Uterus (tissue), 3 donors: ENCODE measurements at regions not wholly inside any gene's neighbourhood (a gene's known extent, or its start where the extent isn't known, plus 50 kb on each side); places are given as distances from the start of the nearest gene placed in this dataset.

Experiments
- DNase-seq, 2 donors: peaks; one replicate each; pipeline ENCODE4 v3.0.0-alpha.2; 2019 to 2020
- H3K27ac ChIP-seq, 2 donors: fragments of 200-600 bp; sonication (generic); 1 replicate in 1 of 2; 2 replicates in 1 of 2; pipeline ENCODE4 v1.5.1; 2016 to 2018
- H3K27me3 ChIP-seq, 2 donors: fragments of 200-600 bp; sonication (generic); one replicate each; pipeline ENCODE4 v1.5.1; 2018 to 2019; ENCODE audit warnings: control low read depth in 1 of 2
- H3K36me3 ChIP-seq, 2 donors: fragments of 200-600 bp; sonication (generic); one replicate each; pipeline ENCODE4 v1.5.1; 2019; ENCODE audit warnings: control low read depth in 1 of 2
- H3K4me1 ChIP-seq, 2 donors: fragments of 200-600 bp; sonication (generic); one replicate each; pipeline ENCODE4 v1.5.1; 2018 to 2019; ENCODE audit warnings: control low read depth in 1 of 2
- H3K4me3 ChIP-seq, 2 donors: fragments of 200-600 bp; sonication (generic); 1 replicate in 1 of 2; 2 replicates in 1 of 2; pipeline ENCODE4 v1.5.1; 2018 to 2019; ENCODE audit warnings: mild to moderate bottlenecking in 1 of 2
- H3K9me3 ChIP-seq, 2 donors: fragments of 200-600 bp; sonication (generic); one replicate each; pipeline ENCODE4 v1.5.1; 2019; ENCODE audit warnings: control low read depth in 1 of 2
- POLR2A ChIP-seq, 2 donors: fragments of 450-650 bp; IDR thresholded peaks; one replicate each; pipeline ENCODE4 v1.6.1; 2016; ENCODE audit warnings: antibody characterized with exemption in 2 of 2, mild to moderate bottlenecking in 1 of 2, moderate library complexity in 1 of 2
- intact Hi-C: fragments of 100-400 bp; cut with DNase I; formaldehyde crosslinking; loops from one replicate; pipeline ENCODE4 v1.15.1; 2023; ENCODE audit warnings: low total_unique reads
- TF ChIP-seq, protein P1 (sequence below), 4 experiments: fragments of 200-600 bp in 2 of 4; fragments of 450-650 bp in 2 of 4; sonication (generic) in 2 of 4; IDR thresholded peaks; one replicate each; pipeline ENCODE4 v1.5.1; 2016 to 2019; ENCODE audit warnings: antibody characterized with exemption in 4 of 4, mild to moderate bottlenecking in 2 of 4, moderate library complexity in 1 of 4
- donor health status: DM: yes; HTN: yes; CAD: no.

DNA sequence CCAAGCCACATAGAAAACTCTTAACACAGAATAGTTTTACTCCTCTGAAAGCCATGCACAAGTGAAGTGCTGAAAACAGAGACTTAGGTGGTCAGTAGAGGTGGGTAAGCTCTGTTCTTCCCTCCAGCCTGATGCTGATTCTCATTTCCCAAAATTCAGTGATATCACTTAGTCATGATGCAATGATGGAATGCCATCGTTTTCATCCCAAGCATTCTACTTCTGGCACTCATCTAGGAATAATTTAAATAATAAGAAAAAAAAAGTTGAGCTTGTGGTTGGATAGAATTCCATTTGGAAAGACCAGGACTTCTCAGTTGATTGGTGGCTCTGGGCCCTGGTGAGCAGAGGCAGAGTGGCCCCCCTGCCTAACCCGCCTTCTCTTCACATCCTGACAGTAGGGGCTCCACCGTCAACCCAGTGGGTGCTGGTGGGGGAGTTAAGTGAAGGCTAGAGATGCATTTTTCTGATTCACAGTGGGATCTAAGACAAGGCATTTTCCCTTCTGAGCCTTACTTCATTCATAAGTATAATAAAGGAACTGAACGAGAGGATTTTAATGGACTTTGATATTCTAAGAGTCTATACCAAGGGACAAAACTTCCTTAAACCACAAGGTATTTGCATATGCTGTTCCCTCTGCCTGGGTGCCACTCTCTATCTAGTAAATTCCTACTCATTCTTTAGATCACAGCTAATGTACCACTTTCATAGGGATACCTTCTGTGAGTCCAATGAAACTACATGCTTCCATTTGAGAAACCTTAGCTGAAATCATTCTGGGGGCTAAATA, 310.3 kb upstream of the DYNLRB2 start:
- no peak for TF ChIP-seq POLR2A (IDR thresholded peaks at IDR 0.05)
- TF ChIP-seq, protein P1, sequence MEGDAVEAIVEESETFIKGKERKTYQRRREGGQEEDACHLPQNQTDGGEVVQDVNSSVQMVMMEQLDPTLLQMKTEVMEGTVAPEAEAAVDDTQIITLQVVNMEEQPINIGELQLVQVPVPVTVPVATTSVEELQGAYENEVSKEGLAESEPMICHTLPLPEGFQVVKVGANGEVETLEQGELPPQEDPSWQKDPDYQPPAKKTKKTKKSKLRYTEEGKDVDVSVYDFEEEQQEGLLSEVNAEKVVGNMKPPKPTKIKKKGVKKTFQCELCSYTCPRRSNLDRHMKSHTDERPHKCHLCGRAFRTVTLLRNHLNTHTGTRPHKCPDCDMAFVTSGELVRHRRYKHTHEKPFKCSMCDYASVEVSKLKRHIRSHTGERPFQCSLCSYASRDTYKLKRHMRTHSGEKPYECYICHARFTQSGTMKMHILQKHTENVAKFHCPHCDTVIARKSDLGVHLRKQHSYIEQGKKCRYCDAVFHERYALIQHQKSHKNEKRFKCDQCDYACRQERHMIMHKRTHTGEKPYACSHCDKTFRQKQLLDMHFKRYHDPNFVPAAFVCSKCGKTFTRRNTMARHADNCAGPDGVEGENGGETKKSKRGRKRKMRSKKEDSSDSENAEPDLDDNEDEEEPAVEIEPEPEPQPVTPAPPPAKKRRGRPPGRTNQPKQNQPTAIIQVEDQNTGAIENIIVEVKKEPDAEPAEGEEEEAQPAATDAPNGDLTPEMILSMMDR (IDR thresholded peaks at IDR 0.05) = no peak
- Histone ChIP-seq H3K36me3 (no peaks in the 10 kb centered on the region), H3K4me1 (no peaks in the 10 kb centered on the region), H3K27me3 (no peaks in the 10 kb centered on the region), H3K9me3 (no peaks in the 10 kb centered on the region), H3K4me3 (no peak overlapping the region), H3K27ac (no peak overlapping the region)
- DNase-seq = no peak
- intact Hi-C loops = no loop called here

DNA sequence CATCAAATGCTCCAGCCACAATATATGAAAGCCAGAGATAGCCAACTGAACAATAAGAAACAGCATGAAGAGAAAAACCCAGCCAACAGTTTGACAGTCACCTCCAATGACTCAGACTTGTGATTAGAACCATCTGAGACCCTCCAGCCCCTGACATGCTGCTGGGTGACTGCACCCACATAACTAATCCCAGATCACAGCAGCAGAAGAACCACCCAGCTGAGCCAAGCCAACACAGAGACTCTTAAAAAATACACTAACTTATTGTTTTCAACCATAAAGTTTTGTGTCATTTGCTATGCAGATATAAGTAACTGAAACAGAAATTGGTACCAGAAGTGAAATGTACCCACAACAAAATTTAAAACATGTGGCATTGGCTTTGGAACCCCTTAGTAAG, 314.3 kb upstream of the DYNLRB2 start:
- DNase-seq = no peak
- no peak overlapping the region for H3K4me3 ChIP-seq
- H3K4me1 ChIP-seq = no peaks in the 10 kb centered on the region
- no peaks in the 10 kb centered on the region for H3K9me3 ChIP-seq
- intact Hi-C loops = no loop called here
- H3K27me3 ChIP-seq = no peaks in the 10 kb centered on the region
- TF ChIP-seq, protein P1 (IDR thresholded peaks at IDR 0.05) = no peak
- TF ChIP-seq POLR2A (IDR thresholded peaks at IDR 0.05) = no peak
- no peaks in the 10 kb centered on the region for H3K36me3 ChIP-seq
- no peak overlapping the region for H3K27ac ChIP-seq

DNA sequence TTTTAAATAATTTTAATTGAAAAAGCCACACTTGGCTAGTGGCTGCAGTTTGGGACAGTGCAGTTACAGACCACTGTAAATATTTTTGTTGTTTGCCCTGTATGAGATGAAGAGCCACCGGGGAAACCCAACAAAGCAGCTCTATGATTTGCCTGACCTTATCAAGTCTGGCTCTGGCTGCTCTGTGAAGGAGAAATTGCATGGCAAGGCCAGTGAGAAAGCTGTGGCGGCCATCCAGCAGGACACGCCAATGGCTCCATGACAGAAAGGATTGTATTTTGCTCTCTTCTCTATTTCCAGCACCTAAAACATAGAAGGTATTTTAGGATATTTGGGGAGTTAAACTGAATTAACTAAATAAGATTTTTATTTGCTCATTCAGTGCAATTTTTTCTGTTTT, 330.0 kb upstream of the DYNLRB2 start:
- DNase-seq = no peak

DNA sequence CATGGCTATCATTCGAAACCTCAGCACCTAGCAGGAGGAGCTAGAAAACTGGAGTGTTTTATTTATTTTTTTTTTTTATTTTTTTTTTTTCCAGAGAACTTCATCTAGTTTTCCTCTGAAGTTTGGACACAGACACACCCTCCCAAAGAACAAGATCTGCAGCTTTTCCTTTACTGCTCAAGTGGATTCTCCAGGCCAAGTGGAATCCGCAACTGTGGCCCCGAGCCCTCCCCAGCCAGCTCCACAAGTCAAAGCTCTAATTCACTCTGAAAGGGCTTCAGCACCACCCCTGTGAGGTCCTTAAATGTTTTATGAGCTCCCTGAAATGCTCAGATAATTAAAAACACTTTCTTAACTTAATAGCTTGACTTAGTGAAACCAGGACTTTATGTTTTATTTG, 332.1 kb upstream of the DYNLRB2 start:
- Histone ChIP-seq H3K4me1 (no peaks in the 10 kb centered on the region), H3K27me3 (no peaks in the 10 kb centered on the region)
- intact Hi-C loops = no loop called here

More for the DNA sequence above, 330.0 kb upstream of the DYNLRB2 start:
- TF ChIP-seq, protein P1 (IDR thresholded peaks at IDR 0.05) = no peak
- no peak for TF ChIP-seq POLR2A (IDR thresholded peaks at IDR 0.05)
- intact Hi-C loops = no loop called here
- Histone ChIP-seq H3K27me3 (no peaks in the 10 kb centered on the region), H3K27ac (no peak overlapping the region), H3K9me3 (no peaks in the 10 kb centered on the region), H3K36me3 (no peaks in the 10 kb centered on the region), H3K4me3 (no peak overlapping the region), H3K4me1 (no peaks in the 10 kb centered on the region)

DNA sequence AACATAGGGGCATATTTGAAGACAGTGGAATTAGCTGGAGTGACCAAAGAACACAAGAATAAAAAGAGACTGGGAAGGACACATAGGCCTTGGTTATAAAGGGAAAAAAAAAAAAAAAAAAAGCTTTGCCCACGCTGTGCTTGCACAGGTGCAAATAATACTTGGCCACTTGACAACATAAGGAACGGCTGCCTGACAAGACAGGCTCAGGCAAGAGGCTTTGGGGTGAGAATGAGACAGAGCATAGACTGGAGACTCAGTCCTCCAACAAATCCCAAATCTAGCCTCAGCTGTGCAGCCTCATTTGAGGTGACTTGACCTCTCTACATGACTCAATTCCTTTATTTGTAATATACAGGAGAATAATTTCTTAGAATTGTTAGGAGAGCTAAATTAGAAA, 332.8 kb upstream of the DYNLRB2 start:
- no peaks in the 10 kb centered on the region for H3K27me3 ChIP-seq
- no peaks in the 10 kb centered on the region for H3K9me3 ChIP-seq
- H3K4me1 ChIP-seq = no peaks in the 10 kb centered on the region
- no peaks in the 10 kb centered on the region for H3K36me3 ChIP-seq
- TF ChIP-seq POLR2A (IDR thresholded peaks at IDR 0.05) = no peak
- TF ChIP-seq, protein P1 (IDR thresholded peaks at IDR 0.05) = no peak
- no peak overlapping the region for H3K4me3 ChIP-seq
- DNase-seq = no peak
- intact Hi-C loops = no loop called here
- H3K27ac ChIP-seq = no peak overlapping the region

More for the DNA sequence above, 332.1 kb upstream of the DYNLRB2 start:
- no peaks in the 10 kb centered on the region for H3K36me3 ChIP-seq
- no peak overlapping the region for H3K4me3 ChIP-seq
- no peaks in the 10 kb centered on the region for H3K9me3 ChIP-seq
- H3K27ac ChIP-seq = no peak overlapping the region
- TF ChIP-seq, protein P1 (IDR thresholded peaks at IDR 0.05) = no peak
- no peak for TF ChIP-seq POLR2A (IDR thresholded peaks at IDR 0.05)
- no peak for DNase-seq
